ENCODE measurements at regions not wholly inside any gene's neighbourhood (a gene's known extent, or its start where the extent isn't known, plus 50 kb on each side); places are given as distances from the start of the nearest gene placed in this dataset.

GRCh38 chrX:149371986-149372385 lies 133.1 kb downstream of the IDS start:
- TF ChIP-seq CTCF (IDR thresholded peaks at IDR 0.05 in 2 of 3, conservative IDR thresholded peaks at IDR 0.05 in 1 of 3; ENCODE audit: control insufficient read depth in 2 of 3, extremely low read depth in 1 of 3, insufficient read depth in 1 of 3, low read depth in 3 of 3, low read length in 3 of 3) (no peak), HDAC2 (IDR thresholded peaks at IDR 0.05) (no peak), CHD2 (IDR thresholded peaks at IDR 0.05; ENCODE audit: borderline replicate concordance, low read depth, low read length) (no peak), POLR2A (IDR thresholded peaks at IDR 0.05; ENCODE audit: low read depth, low read length) (no peak), JUND (IDR thresholded peaks at IDR 0.05; ENCODE audit: low read depth, low read length) (no peak), USF2 (IDR thresholded peaks at IDR 0.05; ENCODE audit: borderline replicate concordance, low read depth, low read length) (no peak), RAD51 (IDR thresholded peaks at IDR 0.05) (no peak)

All from GM12878 (cell line).